ENCODE measurements at regions not wholly inside any gene's neighbourhood (a gene's known extent, or its start where the extent isn't known, plus 50 kb on each side); places are given as distances from the start of the nearest gene placed in this dataset.
"Not testable (repeated sequence)": the region's sequence is repeated elsewhere in the genome, so short reads cannot be mapped to it uniquely, and the experiment has no call there.

DNA sequence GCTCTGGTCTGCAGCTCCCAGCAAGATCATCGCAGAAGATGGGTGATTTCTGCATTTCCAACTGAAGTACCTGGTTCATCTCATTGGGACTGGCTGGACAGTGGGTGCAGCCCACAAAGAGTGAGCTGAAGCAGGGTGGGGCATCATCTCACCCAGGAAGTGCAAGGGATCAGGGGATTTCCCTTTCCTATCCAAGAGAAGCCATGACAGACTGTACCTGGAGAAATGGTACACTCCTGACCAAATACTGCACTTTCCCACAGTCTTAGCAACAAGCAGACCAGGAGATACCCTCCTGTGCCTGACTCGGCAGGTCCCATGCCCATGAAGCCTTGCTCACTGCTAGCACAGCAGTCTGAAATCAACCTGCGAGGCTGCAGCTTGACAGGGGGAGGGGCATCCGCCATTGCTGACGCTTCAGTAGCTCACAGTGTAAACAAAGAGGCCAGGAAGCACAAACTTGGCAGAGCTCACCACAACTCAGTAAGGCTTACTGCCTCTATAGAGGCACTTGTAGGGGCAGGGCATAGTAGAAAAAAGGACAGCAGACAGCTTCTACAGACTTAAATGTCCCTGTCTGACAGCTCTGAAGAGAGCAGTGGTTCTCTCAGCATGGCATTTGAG is 60.5 kb downstream of the AREG start:
- H3K14ac ChIP-seq (ENCODE audit: low read length); H3K4me2 ChIP-seq (ENCODE audit: low read length); H3K79me1 ChIP-seq (ENCODE audit: low read length); H2AFZ ChIP-seq (ENCODE audit: insufficient read depth, low read length, poor library complexity); H3K27ac ChIP-seq (ENCODE audit: low read depth, low read length); H3K79me2 ChIP-seq (ENCODE audit: control insufficient read depth, insufficient read depth, low read length, poor library complexity); DNase-seq; H2AK5ac ChIP-seq (ENCODE audit: low read length); H4K12ac ChIP-seq (ENCODE audit: low read depth, low read length); H2BK5ac ChIP-seq (ENCODE audit: low read depth, low read length, poor library complexity); H3K27me3 ChIP-seq (ENCODE audit: insufficient read depth, low read length); H3K9ac ChIP-seq (ENCODE audit: low read length); H4K8ac ChIP-seq (ENCODE audit: low read depth, low read length); H3K36me3 ChIP-seq (ENCODE audit: control insufficient read depth in 1 of 2, insufficient read depth in 2 of 2, low read length in 2 of 2); H3K18ac ChIP-seq (ENCODE audit: low read length); H2BK120ac ChIP-seq (ENCODE audit: insufficient read depth, low read length, poor library complexity); H3K9me3 ChIP-seq (ENCODE audit: insufficient read depth, low read depth, low read length); H2BK12ac ChIP-seq (ENCODE audit: low read length); H3K4ac ChIP-seq (ENCODE audit: low read depth, low read length); H3K23ac ChIP-seq (ENCODE audit: low read length); H4K91ac ChIP-seq (ENCODE audit: low read depth, low read length); H3K4me1 ChIP-seq (ENCODE audit: control insufficient read depth in 1 of 2, insufficient read depth in 2 of 2, low read length in 2 of 2); H3K4me3 ChIP-seq (ENCODE audit: low read depth, low read length): not testable (repeated sequence)
- no CpG with 5 or more reads among the region's 5 CpGs for WGBS (ENCODE audit: extremely low coverage, insufficient coverage, insufficient read length)

DNA sequence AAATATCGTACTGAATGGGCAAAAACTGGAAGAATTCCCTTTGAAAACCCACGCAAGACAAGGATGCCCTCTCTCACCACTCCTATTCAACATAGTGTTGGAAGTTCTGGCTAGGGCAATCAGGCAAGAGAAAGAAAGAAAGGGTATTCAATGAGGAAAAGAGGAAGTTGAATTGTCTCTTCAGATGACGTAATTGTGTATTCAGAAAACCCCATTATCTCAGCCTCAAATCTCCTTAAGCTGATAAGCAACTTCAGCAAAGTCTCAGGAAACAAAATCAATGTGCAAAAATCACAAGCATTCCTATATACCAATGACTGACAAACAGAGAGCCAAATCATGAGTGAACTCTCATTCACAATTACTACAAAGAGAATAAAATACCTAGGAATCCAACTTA is 64.4 kb downstream of the AREG start:
- not testable (repeated sequence) for H3K18ac ChIP-seq (ENCODE audit: low read length); H4K8ac ChIP-seq (ENCODE audit: low read depth, low read length); H2BK12ac ChIP-seq (ENCODE audit: low read length); H3K4ac ChIP-seq (ENCODE audit: low read depth, low read length); H2BK5ac ChIP-seq (ENCODE audit: low read depth, low read length, poor library complexity); H3K4me1 ChIP-seq (ENCODE audit: control insufficient read depth in 1 of 2, insufficient read depth in 2 of 2, low read length in 2 of 2); H2AK5ac ChIP-seq (ENCODE audit: low read length); H3K4me2 ChIP-seq (ENCODE audit: low read length); H3K79me2 ChIP-seq (ENCODE audit: control insufficient read depth, insufficient read depth, low read length, poor library complexity); H4K12ac ChIP-seq (ENCODE audit: low read depth, low read length); H3K27ac ChIP-seq (ENCODE audit: low read depth, low read length); H2BK120ac ChIP-seq (ENCODE audit: insufficient read depth, low read length, poor library complexity); H3K4me3 ChIP-seq (ENCODE audit: low read depth, low read length); H3K36me3 ChIP-seq (ENCODE audit: control insufficient read depth in 1 of 2, insufficient read depth in 2 of 2, low read length in 2 of 2); H2AFZ ChIP-seq (ENCODE audit: insufficient read depth, low read length, poor library complexity); H3K79me1 ChIP-seq (ENCODE audit: low read length); H3K9me3 ChIP-seq (ENCODE audit: insufficient read depth, low read depth, low read length); H3K9ac ChIP-seq (ENCODE audit: low read length); H3K14ac ChIP-seq (ENCODE audit: low read length); H3K27me3 ChIP-seq (ENCODE audit: insufficient read depth, low read length); DNase-seq; H3K23ac ChIP-seq (ENCODE audit: low read length); H4K91ac ChIP-seq (ENCODE audit: low read depth, low read length)
- WGBS (ENCODE audit: extremely low coverage, insufficient coverage, insufficient read length): no CpG with 5 or more reads among the region's 3 CpGs

DNA sequence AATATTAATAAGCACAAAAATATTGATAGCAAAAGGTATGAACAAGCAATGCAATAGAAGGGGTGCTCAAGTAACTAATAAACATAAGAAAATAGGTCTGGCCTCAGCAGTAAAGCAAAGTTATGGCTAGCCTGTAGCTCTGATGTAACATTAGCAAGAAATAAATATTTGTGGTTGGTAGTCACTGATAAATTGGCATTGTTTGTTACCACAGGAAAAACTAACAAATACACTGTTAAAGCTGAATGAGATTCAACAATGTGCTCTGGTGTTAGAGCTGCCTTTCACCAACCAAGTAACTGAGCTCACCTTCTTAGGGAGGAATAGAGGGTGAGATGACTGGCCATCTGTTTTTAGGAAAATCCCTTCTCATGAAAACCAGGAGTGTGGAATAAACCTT is 71.4 kb downstream of the AREG start:
- no peak for DNase-seq
- Histone ChIP-seq H2BK12ac (ENCODE audit: low read length) (no peak overlapping the region), H3K36me3 (ENCODE audit: control insufficient read depth in 1 of 2, insufficient read depth in 2 of 2, low read length in 2 of 2) (no peaks in the 10 kb centered on the region), H3K4ac (ENCODE audit: low read depth, low read length) (no peak overlapping the region), H3K4me3 (ENCODE audit: low read depth, low read length) (no peak overlapping the region), H3K14ac (ENCODE audit: low read length) (no peak overlapping the region), H2BK120ac (ENCODE audit: insufficient read depth, low read length, poor library complexity) (no peak overlapping the region), H3K79me2 (ENCODE audit: control insufficient read depth, insufficient read depth, low read length, poor library complexity) (no peaks in the 10 kb centered on the region), H3K27ac (ENCODE audit: low read depth, low read length) (no peak overlapping the region), H3K27me3 (ENCODE audit: insufficient read depth, low read length) (no peaks in the 10 kb centered on the region), H2BK5ac (ENCODE audit: low read depth, low read length, poor library complexity) (no peak overlapping the region), H3K4me1 (ENCODE audit: control insufficient read depth in 1 of 2, insufficient read depth in 2 of 2, low read length in 2 of 2) (no peaks in the 10 kb centered on the region), H3K79me1 (ENCODE audit: low read length) (no peaks in the 10 kb centered on the region), H4K8ac (ENCODE audit: low read depth, low read length) (no peak overlapping the region), H2AFZ (ENCODE audit: insufficient read depth, low read length, poor library complexity) (no peak overlapping the region), H2AK5ac (ENCODE audit: low read length) (no peak overlapping the region), H3K23ac (ENCODE audit: low read length) (no peak overlapping the region), H3K18ac (ENCODE audit: low read length) (no peak overlapping the region), H4K12ac (ENCODE audit: low read depth, low read length) (no peak overlapping the region), H3K9me3 (ENCODE audit: insufficient read depth, low read depth, low read length) (no peaks in the 10 kb centered on the region), H3K9ac (ENCODE audit: low read length) (no peak overlapping the region), H4K91ac (ENCODE audit: low read depth, low read length) (no peak overlapping the region), H3K4me2 (ENCODE audit: low read length) (no peak overlapping the region)

DNA sequence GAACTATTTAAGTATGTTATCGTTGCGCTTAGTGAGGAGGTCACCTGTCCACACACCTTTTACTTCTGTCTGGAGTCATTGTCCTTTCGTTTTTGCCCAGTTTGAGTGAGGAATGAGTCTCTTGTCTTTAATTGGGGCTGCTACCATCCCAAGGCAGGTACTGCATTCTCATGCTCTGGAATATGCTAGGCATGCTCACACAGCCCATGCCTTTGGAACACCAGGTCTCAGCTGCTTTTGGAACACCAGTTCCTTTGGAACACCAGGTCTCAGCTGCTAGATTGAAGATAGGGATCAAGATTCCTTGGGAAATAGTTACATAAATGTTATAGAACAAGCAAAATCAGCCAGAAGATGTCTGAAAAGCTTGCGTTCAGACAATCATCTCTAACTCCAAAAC is 73.1 kb downstream of the AREG start:
- Histone ChIP-seq H3K27me3 (ENCODE audit: insufficient read depth, low read length) (no peaks in the 10 kb centered on the region), H3K18ac (ENCODE audit: low read length) (no peak overlapping the region), H3K4me3 (ENCODE audit: low read depth, low read length) (no peak overlapping the region), H3K9me3 (ENCODE audit: insufficient read depth, low read depth, low read length) (no peaks in the 10 kb centered on the region), H3K14ac (ENCODE audit: low read length) (no peak overlapping the region), H3K79me2 (ENCODE audit: control insufficient read depth, insufficient read depth, low read length, poor library complexity) (no peaks in the 10 kb centered on the region), H3K23ac (ENCODE audit: low read length) (no peak overlapping the region), H3K4me1 (ENCODE audit: control insufficient read depth in 1 of 2, insufficient read depth in 2 of 2, low read length in 2 of 2) (no peaks in the 10 kb centered on the region), H3K4ac (ENCODE audit: low read depth, low read length) (no peak overlapping the region), H2BK12ac (ENCODE audit: low read length) (no peak overlapping the region), H2BK120ac (ENCODE audit: insufficient read depth, low read length, poor library complexity) (no peak overlapping the region), H2AFZ (ENCODE audit: insufficient read depth, low read length, poor library complexity) (no peak overlapping the region), H3K36me3 (ENCODE audit: control insufficient read depth in 1 of 2, insufficient read depth in 2 of 2, low read length in 2 of 2) (no peaks in the 10 kb centered on the region), H3K27ac (ENCODE audit: low read depth, low read length) (no peak overlapping the region), H2AK5ac (ENCODE audit: low read length) (no peak overlapping the region), H4K91ac (ENCODE audit: low read depth, low read length) (no peak overlapping the region), H4K12ac (ENCODE audit: low read depth, low read length) (no peak overlapping the region), H3K79me1 (ENCODE audit: low read length) (no peaks in the 10 kb centered on the region), H4K8ac (ENCODE audit: low read depth, low read length) (no peak overlapping the region), H3K4me2 (ENCODE audit: low read length) (no peak overlapping the region), H2BK5ac (ENCODE audit: low read depth, low read length, poor library complexity) (no peak overlapping the region), H3K9ac (ENCODE audit: low read length) (no peak overlapping the region)
- peak; percentile 62 to 86 for DNase-seq
- WGBS (ENCODE audit: extremely low coverage, insufficient coverage, insufficient read length): no CpG with 5 or more reads among the region's 4 CpGs

Data from trophoblast cell (in vitro differentiated cells and primary cell).